OCI-LY1 (cell line): ENCODE measurements at regions not wholly inside any gene's neighbourhood (a gene's known extent, or its start where the extent isn't known, plus 50 kb on each side); places are given as distances from the start of the nearest gene placed in this dataset.
"Not testable (repeated sequence)": the region's sequence is repeated elsewhere in the genome, so short reads cannot be mapped to it uniquely, and the experiment has no call there.

ENCODE experiments used
- CTCF ChIP-seq: fragments of 200-600 bp; sonication (generic), shearing (Covaris generic); IDR thresholded peaks from 2 replicates; pipeline ENCODE4 v1.5.1; 2017; ENCODE audit warnings: mild to moderate bottlenecking, antibody characterized with exemption, low read length, moderate library complexity, mixed read lengths
- EZH2 ChIP-seq: fragments of 200-600 bp; sonication (generic), shearing (Covaris generic); IDR thresholded peaks from 2 replicates; pipeline ENCODE4 v1.8.0; 2017; ENCODE audit warnings: borderline replicate concordance, mixed run types, mild to moderate bottlenecking, antibody characterized with exemption, low read length, moderate library complexity, mixed read lengths

- not testable (repeated sequence) for TF ChIP-seq CTCF, EZH2
Observed at GRCh38 chr4:106525425-106525824, 156.8 kb upstream of the GIMD1 start.
